CD4-positive, alpha-beta T cell treated with Interleukin-4 for 4 hours (primary cell): ENCODE measurements at regions not wholly inside any gene's neighbourhood (a gene's known extent, or its start where the extent isn't known, plus 50 kb on each side); places are given as distances from the start of the nearest gene placed in this dataset.
"Not testable (repeated sequence)": the region's sequence is repeated elsewhere in the genome, so short reads cannot be mapped to it uniquely, and the experiment has no call there.

Source experiments
- DNase-seq: peaks from one replicate; pipeline ENCODE4 v3.0.0-alpha.2; 2020

- DNase-seq, result not testable (repeated sequence)
Observed at GRCh38 chr6:100223952-100224351, 229.9 kb upstream of the MCHR2 start.

GRCh38 chr6:100220543-100220942 is 226.5 kb upstream of the MCHR2 start:
- no peak for DNase-seq

DNA sequence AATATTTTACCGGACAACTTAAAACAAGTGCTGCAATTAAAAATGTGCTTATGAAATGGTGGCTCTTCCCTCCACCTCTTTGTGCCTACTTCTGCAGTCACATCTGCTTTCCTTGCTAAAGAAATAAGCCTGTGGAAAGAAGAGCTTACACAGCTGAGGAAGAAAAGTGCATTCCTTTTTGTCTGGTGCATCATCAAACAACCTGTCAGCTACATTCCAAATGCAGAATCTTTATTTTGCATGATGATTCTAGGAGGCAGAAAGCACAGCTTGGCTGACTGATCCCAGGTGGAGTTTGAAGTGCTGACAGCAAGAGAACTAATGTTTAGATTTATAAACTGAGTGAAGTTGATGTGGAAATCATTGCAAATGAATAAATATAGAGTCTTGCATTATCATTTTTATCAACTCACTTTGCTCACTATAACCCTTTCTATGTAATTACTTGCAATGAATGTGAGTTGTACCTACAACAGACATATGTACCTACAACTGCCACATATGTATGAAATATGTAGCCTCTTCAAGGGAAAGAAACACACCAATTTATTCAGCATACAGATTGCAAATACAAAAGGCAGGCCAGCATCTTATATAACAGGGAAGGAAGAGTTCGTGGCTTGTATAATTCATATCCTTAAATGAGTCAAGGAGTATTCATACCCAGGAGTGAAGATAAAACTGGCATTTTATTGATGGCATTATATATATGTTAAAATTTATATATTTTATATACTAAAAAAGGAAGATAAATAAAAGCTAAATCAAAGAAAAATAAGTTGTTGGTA is 223.4 kb upstream of the MCHR2 start:
- DNase-seq, result no peak

GRCh38 chr6:100216760-100217159 is 222.7 kb upstream of the MCHR2 start:
- DNase-seq, result no peak

GRCh38 chr6:100212131-100212530 is 218.1 kb upstream of the MCHR2 start:
- DNase-seq, result no peak

GRCh38 chr6:100210137-100211117 is 216.4 kb upstream of the MCHR2 start:
- DNase-seq, result no peak

GRCh38 chr6:100209323-100210136 is 215.5 kb upstream of the MCHR2 start:
- DNase-seq, result no peak

- DNase-seq, result no peak
Observed at GRCh38 chr6:100203400-100203799, 209.4 kb upstream of the MCHR2 start.

DNA sequence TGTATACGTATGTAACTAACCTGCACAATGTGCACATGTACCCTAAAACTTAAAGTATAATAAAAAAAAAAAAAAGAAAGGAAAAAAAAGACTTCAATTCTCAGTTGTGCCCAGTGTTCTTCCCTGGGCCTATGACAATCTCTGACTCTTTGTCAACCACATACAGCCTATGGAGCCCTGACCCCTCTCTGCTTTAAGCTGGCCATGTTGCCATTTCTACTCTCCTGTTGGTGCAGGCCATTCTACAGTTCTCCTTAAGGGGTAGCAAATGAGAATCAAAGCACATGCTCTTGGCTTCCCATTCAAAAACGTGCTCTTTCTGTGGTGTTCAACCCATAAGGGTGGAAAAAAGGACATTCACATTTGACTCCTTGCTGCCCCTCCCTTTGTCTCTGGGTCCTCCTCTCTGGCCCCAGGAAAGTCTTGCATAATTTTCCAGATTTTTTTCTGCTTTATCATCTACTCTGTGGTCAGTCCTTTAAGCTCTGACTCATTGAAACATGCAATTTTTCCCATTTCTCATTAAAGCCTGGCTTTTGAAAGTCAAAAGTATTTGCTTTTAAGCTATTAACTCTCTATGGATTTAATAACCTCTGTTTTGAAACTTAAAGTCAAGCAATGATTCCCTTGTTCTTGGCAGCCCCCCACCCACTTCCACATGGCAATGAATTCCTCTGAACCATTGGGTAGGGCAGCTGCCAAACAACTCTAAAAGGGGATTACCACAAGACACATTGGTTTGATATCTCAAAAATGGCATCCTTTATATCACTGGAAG is 208.6 kb upstream of the MCHR2 start:
- no peak for DNase-seq

DNA sequence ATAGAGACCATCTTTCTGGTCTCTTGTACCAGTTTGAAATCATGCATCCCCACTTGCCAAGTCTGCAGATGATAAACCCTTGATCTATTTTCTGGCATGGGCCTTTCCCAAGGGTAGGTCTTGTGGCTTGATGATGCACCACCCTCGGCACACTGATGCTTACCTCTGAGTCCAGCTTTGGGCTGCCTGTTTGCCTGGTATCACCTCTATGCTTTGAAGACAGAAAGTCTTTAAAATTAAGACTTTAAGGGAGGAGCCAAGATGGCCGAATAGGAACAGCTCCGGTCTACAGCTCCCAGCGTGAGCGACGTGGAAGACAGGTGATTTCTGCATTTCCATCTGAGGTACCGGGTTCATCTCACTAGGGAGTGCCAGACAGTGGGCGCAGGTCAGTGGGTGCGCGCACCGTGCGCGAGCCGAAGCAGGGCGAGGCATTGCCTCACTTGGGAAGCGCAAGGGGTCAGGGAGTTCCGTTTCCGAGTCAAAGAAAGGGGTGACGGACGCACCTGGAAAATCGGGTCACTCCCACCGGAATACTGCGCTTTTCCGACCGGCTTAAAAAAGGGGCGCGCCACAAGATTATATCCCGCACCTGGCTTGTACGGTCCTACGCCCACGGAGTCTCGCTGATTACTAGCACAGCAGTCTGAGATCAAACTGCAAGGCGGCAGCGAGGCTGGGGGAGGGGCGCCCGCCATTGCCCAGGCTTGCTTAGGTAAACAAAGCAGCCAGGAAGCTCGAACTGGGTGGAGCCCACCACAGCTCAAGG is 202.4 kb upstream of the MCHR2 start:
- not testable (repeated sequence) for DNase-seq

- not testable (repeated sequence) for DNase-seq
Observed at GRCh38 chr6:100195244-100195643, 201.2 kb upstream of the MCHR2 start.

DNA sequence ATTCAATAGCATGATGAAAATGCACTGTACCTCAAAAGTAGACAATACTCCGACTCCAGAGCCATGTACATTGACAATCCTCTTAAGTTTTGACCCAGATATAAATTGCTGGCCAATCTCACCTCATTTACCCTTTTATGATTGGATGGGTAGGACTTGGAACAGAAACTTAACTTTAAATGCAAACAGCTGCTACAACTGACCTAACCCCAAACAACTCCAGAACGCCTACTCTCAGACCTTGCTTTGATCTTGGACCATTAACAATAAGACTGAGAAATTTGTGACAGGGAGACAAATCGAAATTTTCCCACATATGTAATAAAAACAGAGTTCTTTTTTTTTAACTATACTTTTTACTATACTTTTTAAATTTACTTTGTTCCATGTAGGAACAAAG is 200.5 kb upstream of the MCHR2 start:
- no peak for DNase-seq

DNA sequence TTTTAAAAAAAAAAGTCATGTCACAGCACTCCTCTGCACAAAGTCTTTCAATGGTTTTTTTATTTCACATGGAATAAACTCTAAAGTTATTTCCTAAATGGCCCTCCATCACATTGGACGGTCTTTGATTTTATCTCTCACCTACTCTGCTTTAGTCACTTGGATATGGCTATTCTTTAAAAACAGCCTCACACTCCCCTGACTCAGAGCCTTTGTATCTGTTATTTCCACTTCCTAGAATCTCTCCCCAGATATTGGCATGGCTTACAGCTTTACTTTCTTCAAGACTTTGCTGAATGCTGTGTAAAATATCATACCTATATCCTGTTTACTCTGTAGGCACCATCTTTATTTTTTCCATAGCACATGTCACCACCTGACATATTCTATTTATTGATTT is 194.7 kb upstream of the MCHR2 start:
- DNase-seq, result no peak

DNA sequence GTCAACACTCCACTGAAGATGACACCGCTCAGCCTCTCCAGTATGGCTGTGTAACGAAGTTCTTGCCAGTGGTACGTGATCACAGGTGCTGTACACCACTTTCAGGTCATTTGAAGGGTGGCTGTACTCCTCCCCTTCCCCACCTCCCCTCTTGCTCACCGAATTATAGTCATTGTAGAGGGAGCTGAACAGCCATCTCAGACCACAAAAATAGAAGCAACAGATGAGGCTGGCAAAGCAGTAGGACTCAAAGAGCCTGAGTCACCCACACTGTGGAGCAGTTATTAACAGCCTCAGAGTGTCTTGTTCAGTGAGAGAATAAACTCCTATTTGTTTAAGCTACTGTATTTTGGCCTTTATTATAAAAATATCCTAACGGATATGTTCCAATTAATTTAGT is 192.5 kb upstream of the MCHR2 start:
- DNase-seq, result no peak

DNA sequence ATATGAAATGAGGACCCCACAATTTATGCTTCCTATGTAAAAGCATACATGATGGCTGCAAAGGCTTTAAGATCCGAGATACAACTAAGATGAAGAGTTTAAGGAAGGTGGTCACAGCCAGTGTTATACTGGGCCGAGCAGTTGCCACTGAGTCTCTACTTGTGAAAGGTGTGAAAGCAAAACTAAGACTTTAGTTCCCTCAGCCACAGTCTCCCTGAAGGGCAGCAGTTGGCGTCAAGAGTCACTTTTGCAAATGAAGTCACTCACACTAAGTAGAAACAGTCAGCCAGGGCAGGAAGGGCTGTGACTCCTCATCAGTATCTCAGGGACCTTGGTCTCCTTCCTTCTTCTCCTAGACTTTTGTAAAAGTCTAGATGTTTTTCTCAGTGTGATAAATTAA is 191.6 kb upstream of the MCHR2 start:
- no peak for DNase-seq

GRCh38 chr6:100184473-100184872 is 190.4 kb upstream of the MCHR2 start:
- no peak for DNase-seq

- no peak for DNase-seq
Observed at GRCh38 chr6:100182313-100182712, 188.3 kb upstream of the MCHR2 start.

DNA sequence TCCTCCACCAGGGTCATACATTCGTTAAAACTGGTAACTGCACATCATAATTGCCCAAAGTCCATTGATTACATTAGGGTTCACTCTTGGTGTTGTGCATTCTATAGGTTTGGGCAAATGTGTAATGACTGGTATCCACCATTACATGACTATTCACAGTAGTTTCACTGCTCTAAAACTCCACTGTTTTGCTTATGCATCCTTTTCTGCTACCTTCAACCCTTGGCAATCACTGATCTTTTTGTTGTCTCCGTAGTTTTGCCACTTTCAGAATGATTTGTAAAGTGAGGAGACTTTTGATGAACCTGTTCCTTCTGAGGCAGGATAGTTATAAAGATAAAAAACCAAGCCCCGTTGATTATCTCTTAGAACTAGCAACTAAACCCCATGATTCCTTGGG is 187.3 kb upstream of the MCHR2 start:
- DNase-seq, result no peak

DNA sequence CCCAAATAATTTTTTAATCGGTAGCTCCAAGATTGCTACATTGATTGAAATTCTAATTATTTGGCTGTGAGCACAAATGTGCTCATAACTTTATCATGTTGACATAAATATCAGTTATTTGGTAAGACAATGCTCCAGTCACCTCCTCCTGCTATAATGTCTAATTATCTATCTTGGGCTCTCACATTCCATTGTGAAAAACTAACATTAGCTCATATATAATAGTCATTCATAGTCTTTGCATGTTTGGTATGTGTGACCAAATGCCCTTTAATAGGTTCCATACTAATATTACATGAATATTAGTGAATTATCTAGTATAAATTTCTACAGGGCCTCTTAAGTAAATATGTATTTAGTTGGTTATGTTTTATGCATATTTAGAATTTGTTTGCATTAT is 185.6 kb upstream of the MCHR2 start:
- DNase-seq, result no peak

DNA sequence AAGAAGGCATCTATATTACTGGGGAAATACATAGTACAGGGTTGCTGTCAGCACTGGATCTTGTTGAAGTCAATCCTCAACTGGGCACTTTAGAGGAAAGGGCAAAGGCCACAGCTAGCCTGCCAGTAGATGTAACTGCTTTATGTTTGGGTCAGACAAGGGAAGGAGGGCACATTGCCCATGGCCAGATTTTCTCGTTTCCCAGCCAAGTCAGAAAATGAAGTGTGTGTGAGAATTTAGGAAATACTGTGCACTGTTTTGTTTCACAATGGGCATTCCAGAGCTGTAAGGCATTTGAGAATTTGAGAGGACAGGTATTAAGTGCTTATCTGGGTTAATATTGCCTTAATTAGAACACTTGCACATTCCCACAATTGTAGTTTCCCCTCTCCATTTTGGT is 183.9 kb upstream of the MCHR2 start:
- DNase-seq, result no peak

- DNase-seq, result no peak
Observed at GRCh38 chr6:100176951-100177710, 183.1 kb upstream of the MCHR2 start.
